MM.1S (cell line): ENCODE measurements at regions not wholly inside any gene's neighbourhood (a gene's known extent, or its start where the extent isn't known, plus 50 kb on each side); places are given as distances from the start of the nearest gene placed in this dataset.

Experiments used
- DNase-seq: peaks from one replicate; pipeline ENCODE4 v3.0.0-alpha.2; 2015
- H2AFZ ChIP-seq: fragments of 300-600 bp; sonication (generic); 2 replicates; pipeline ENCODE4 v1.6.0; 2016; ENCODE audit warnings: antibody characterized with exemption, low read length
- H3F3A ChIP-seq: fragments of 300-600 bp; sonication (generic); 2 replicates; pipeline ENCODE4 v1.6.1; 2016; ENCODE audit warnings: mild to moderate bottlenecking, antibody characterized with exemption, low read length, moderate library complexity, mixed read lengths; ENCODE audit not compliant: insufficient read depth
- H3K27ac ChIP-seq: fragments of 300-600 bp; sonication (generic); 2 replicates; pipeline ENCODE4 v1.5.1; 2016; ENCODE audit warnings: mild to moderate bottlenecking, low read length
- H3K27me3 ChIP-seq: fragments of 300-600 bp; sonication (generic); replicated peaks from 2 replicates; pipeline ENCODE4 v1.6.0; 2016; ENCODE audit warnings: low read length; ENCODE audit not compliant: insufficient read depth
- H3K36me3 ChIP-seq: fragments of 300-600 bp; sonication (generic); replicated peaks from 2 replicates; pipeline ENCODE4 v1.6.1; 2016; ENCODE audit warnings: mild to moderate bottlenecking, low read length, mixed read lengths; ENCODE audit not compliant: insufficient read depth
- H3K4me1 ChIP-seq: fragments of 300-600 bp; sonication (generic); 2 replicates; pipeline ENCODE4 v1.6.1; 2016; ENCODE audit warnings: low read length, mixed read lengths
- H3K4me2 ChIP-seq: fragments of 300-600 bp; sonication (generic); 2 replicates; pipeline ENCODE4 v1.6.0; 2016; ENCODE audit warnings: low read depth, low read length
- H3K4me3 ChIP-seq: fragments of 300-600 bp; sonication (generic); 2 replicates; pipeline ENCODE4 v1.5.1; 2016; ENCODE audit warnings: low read length, mixed read lengths
- H3K79me2 ChIP-seq: fragments of 300-600 bp; sonication (generic); 2 replicates; pipeline ENCODE4 v1.6.1; 2016; ENCODE audit warnings: mixed run types, low read length, mixed read lengths
- H3K9ac ChIP-seq: fragments of 300-600 bp; sonication (generic); 2 replicates; pipeline ENCODE4 v1.6.1; 2016; ENCODE audit warnings: low read length, mixed read lengths
- H3K9me2 ChIP-seq: fragments of 300-600 bp; sonication (generic); replicated peaks from 2 replicates; pipeline ENCODE4 v1.6.1; 2016; ENCODE audit warnings: mild to moderate bottlenecking, low read length, mixed read lengths; ENCODE audit not compliant: insufficient read depth
- H3K9me3 ChIP-seq: fragments of 300-600 bp; sonication (generic); replicated peaks from 2 replicates; pipeline ENCODE4 v1.6.1; 2016; ENCODE audit warnings: mild to moderate bottlenecking, low read length, mixed read lengths; ENCODE audit not compliant: insufficient read depth
- H4K20me1 ChIP-seq: fragments of 300-600 bp; sonication (generic); 2 replicates; pipeline ENCODE4 v1.6.1; 2016; ENCODE audit warnings: mild to moderate bottlenecking, low read length, moderate library complexity, mixed read lengths; ENCODE audit not compliant: insufficient read depth
- EZH2 ChIP-seq: fragments of 300-600 bp; sonication (generic); optimal IDR thresholded peaks from 2 replicates; pipeline ENCODE3; 2017; ENCODE audit warnings: low read depth, mild to moderate bottlenecking, antibody characterized with exemption, low read length, mixed read lengths
- EZH2phosphoT487 ChIP-seq: fragments of 300-600 bp; sonication (generic); IDR thresholded peaks from 2 replicates; pipeline ENCODE4 v1.6.1; 2018; ENCODE audit warnings: antibody characterized with exemption, low read length
- TF ChIP-seq, protein P1 (sequence below): fragments of 300-600 bp; sonication (generic); IDR thresholded peaks from 2 replicates; pipeline ENCODE4 v1.5.1; 2016; ENCODE audit warnings: antibody characterized with exemption, low read length, mixed read lengths

GRCh38 chr4:135382280-135382959 lies 1180.8 kb upstream of the PABPC4L start:
- Histone ChIP-seq H3K36me3 (no peaks in the 10 kb centered on the region), H3K9me2 (no peaks in the 10 kb centered on the region), H2AFZ (no peak overlapping the region), H3K79me2 (no peaks in the 10 kb centered on the region), H3K27me3 (no peaks in the 10 kb centered on the region), H3K9ac (no peak overlapping the region), H3K27ac (no peak overlapping the region), H4K20me1 (no peaks in the 10 kb centered on the region), H3K9me3 (no peaks in the 10 kb centered on the region), H3K4me3 (no peak overlapping the region), H3K4me1 (no peaks in the 10 kb centered on the region), H3K4me2 (no peak overlapping the region), H3F3A (no peaks in the 10 kb centered on the region)
- TF ChIP-seq EZH2phosphoT487 (no peak), EZH2 (no peak)
- TF ChIP-seq, protein P1, sequence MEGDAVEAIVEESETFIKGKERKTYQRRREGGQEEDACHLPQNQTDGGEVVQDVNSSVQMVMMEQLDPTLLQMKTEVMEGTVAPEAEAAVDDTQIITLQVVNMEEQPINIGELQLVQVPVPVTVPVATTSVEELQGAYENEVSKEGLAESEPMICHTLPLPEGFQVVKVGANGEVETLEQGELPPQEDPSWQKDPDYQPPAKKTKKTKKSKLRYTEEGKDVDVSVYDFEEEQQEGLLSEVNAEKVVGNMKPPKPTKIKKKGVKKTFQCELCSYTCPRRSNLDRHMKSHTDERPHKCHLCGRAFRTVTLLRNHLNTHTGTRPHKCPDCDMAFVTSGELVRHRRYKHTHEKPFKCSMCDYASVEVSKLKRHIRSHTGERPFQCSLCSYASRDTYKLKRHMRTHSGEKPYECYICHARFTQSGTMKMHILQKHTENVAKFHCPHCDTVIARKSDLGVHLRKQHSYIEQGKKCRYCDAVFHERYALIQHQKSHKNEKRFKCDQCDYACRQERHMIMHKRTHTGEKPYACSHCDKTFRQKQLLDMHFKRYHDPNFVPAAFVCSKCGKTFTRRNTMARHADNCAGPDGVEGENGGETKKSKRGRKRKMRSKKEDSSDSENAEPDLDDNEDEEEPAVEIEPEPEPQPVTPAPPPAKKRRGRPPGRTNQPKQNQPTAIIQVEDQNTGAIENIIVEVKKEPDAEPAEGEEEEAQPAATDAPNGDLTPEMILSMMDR, result no peak
- no peak for DNase-seq

DNA sequence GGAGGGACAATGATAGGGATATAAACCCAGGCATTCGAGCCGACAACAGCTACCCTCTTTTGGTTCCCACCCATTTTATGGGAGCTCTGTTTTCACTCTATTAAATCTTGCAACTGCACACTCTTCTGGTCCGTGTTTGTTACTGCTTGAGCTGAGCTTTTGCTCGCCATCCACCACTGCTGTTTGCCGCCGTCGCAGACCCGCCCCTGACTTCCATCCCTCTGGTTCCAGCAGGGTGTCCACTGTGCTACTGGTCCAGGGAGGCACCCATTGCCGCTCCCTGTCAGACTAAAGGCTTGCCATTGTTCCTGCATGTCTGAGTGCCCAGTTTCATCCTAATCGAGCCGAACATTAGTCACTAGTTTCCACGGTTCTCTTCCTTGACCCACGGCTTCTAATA lies 1170.5 kb upstream of the PABPC4L start:
- DNase-seq, result no peak
- H3K27ac ChIP-seq, result no peak overlapping the region

GRCh38 chr4:135371137-135371536 lies 1169.5 kb upstream of the PABPC4L start:
- DNase-seq, result peak; percentile 27
- no peaks in the 10 kb centered on the region for H3K36me3 ChIP-seq
- TF ChIP-seq EZH2phosphoT487 (no peak), EZH2 (no peak)
- TF ChIP-seq, protein P1, result peak; percentile 41
- no peak overlapping the region for H3K9ac ChIP-seq
- no peaks in the 10 kb centered on the region for H3K79me2 ChIP-seq
- peak overlapping the region; percentile 45 for H2AFZ ChIP-seq
- H3K4me2 ChIP-seq, result no peak overlapping the region
- no peaks in the 10 kb centered on the region for H3K9me2 ChIP-seq
- H4K20me1 ChIP-seq, result no peaks in the 10 kb centered on the region
- no peaks in the 10 kb centered on the region for H3K9me3 ChIP-seq
- H3K27me3 ChIP-seq, result no peaks in the 10 kb centered on the region
- H3K27ac ChIP-seq, result no peak overlapping the region
- no peaks in the 10 kb centered on the region for H3F3A ChIP-seq
- H3K4me1 ChIP-seq, result no peaks in the 10 kb centered on the region
- no peak overlapping the region for H3K4me3 ChIP-seq

More for the DNA sequence above, 1170.5 kb upstream of the PABPC4L start:
- no peaks in the 10 kb centered on the region for H3K36me3 ChIP-seq
- no peaks in the 10 kb centered on the region for H3K79me2 ChIP-seq
- H3K9ac ChIP-seq, result no peak overlapping the region
- no peaks in the 10 kb centered on the region for H4K20me1 ChIP-seq
- H2AFZ ChIP-seq, result no peak overlapping the region
- no peaks in the 10 kb centered on the region for H3K27me3 ChIP-seq
- H3K9me3 ChIP-seq, result no peaks in the 10 kb centered on the region
- H3K4me3 ChIP-seq, result no peak overlapping the region
- H3K4me2 ChIP-seq, result no peak overlapping the region
- no peaks in the 10 kb centered on the region for H3K9me2 ChIP-seq
- TF ChIP-seq EZH2phosphoT487 (no peak), EZH2 (no peak)
- TF ChIP-seq, protein P1, result no peak
- H3K4me1 ChIP-seq, result no peaks in the 10 kb centered on the region
- no peaks in the 10 kb centered on the region for H3F3A ChIP-seq
